Progenitor cell of endocrine pancreas (in vitro differentiated cells): ENCODE measurements at regions not wholly inside any gene's neighbourhood (a gene's known extent, or its start where the extent isn't known, plus 50 kb on each side); places are given as distances from the start of the nearest gene placed in this dataset.
A peak's percentile ranks its signal among the peaks of the same experiment; 100 is the strongest.

ENCODE experiments used
- DNase-seq: peaks from one replicate; pipeline ENCODE4 v3.0.0; 2021; ENCODE audit warnings: low spot score; ENCODE audit not compliant: unreplicated experiment
- H3K27ac Mint-ChIP-seq: 2 replicates; pipeline ENCODE4 v1.8.0; 2021; ENCODE audit warnings: mild to moderate bottlenecking, moderate library complexity, mixed read lengths
- H3K27me3 Mint-ChIP-seq: 2 replicates; pipeline ENCODE4 v1.8.0; 2021; ENCODE audit warnings: mixed read lengths
- H3K36me3 Mint-ChIP-seq: 2 replicates; pipeline ENCODE4 v1.8.0; 2022; ENCODE audit warnings: mixed read lengths; ENCODE audit not compliant: insufficient read depth
- H3K4me1 Mint-ChIP-seq: 2 replicates; pipeline ENCODE4 v1.8.0; 2021; ENCODE audit warnings: low read depth, mixed read lengths
- H3K4me3 Mint-ChIP-seq: 2 replicates; pipeline ENCODE4 v1.8.0; 2021; ENCODE audit warnings: low read depth, mild to moderate bottlenecking, moderate library complexity, mixed read lengths
- H3K9me3 Mint-ChIP-seq: 2 replicates; pipeline ENCODE4 v1.8.0; 2021; ENCODE audit warnings: low read depth, mixed read lengths
- CTCF ChIP-seq: fragments of 200-600 bp; sonication (generic); IDR thresholded peaks from one replicate; pipeline ENCODE4 v1.5.0; 2021; ENCODE audit warnings: antibody characterized with exemption, mild to moderate bottlenecking; ENCODE audit not compliant: unreplicated experiment

GRCh38 chr10:81073155-81073554 is 535.5 kb downstream of the SH2D4B start:
- no peak overlapping the region for H3K4me3 Mint-ChIP-seq
- no peaks in the 10 kb centered on the region for H3K27me3 Mint-ChIP-seq
- no peaks in the 10 kb centered on the region for H3K36me3 Mint-ChIP-seq
- no peaks in the 10 kb centered on the region for H3K4me1 Mint-ChIP-seq
- TF ChIP-seq CTCF = no peak
- peaks cover 8% of the 10 kb centered on the region for H3K9me3 Mint-ChIP-seq
- DNase-seq = no peak
- H3K27ac Mint-ChIP-seq = no peak overlapping the region

- H3K27ac Mint-ChIP-seq = no peak overlapping the region
- no peak for DNase-seq
Measured at GRCh38 chr10:81081887-81082620, 544.4 kb downstream of the SH2D4B start.

DNA sequence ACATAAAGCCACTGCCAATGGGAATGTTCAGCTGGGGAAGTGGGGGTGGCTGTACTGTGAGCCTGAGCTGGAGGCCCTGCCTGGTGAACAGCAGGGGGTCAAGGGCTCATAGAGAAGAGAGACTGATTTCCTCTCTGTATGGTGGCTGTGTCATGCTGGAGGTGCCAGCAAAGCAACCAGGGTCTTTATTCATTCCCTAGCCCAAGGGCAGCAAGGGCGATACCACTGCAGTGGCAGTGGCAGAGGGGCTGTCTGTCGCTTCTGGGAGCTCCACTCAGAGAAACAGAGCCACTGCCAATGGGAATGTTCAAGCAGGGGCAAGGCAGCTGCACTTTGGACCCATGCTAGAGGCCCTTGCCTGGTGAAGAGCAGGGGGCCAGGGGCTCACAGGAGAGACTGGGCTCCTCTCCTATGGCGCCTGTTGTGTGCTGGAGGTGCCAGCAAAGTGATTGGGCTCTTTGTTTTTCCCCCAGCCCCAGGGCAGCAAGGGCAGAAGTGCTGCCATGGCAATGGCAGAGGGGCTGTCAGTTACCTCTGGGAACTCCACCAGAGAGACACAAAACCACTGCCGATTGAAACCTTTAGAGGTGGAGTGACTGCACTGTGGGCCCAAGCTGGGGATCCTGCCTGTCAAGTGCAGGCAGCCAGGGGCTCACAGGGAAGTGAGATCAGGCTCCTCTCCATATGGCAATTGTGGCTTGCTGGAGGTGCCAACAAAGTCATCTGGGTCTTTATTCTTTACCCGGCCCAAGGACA is 545.1 kb downstream of the SH2D4B start:
- Mint-ChIP-seq H3K4me1 (no peaks in the 10 kb centered on the region), H3K27ac (no peak overlapping the region), H3K36me3 (no peaks in the 10 kb centered on the region), H3K9me3 (peaks cover 31% of the 10 kb centered on the region), H3K27me3 (no peaks in the 10 kb centered on the region), H3K4me3 (no peak overlapping the region)
- DNase-seq = no peak
- no peak for TF ChIP-seq CTCF

More at GRCh38 chr10:81081887-81082620, 544.4 kb downstream of the SH2D4B start:
- peak; percentile 29 for TF ChIP-seq CTCF
- H3K4me3 Mint-ChIP-seq = no peak overlapping the region
- H3K4me1 Mint-ChIP-seq = no peaks in the 10 kb centered on the region
- H3K36me3 Mint-ChIP-seq = no peaks in the 10 kb centered on the region
- no peaks in the 10 kb centered on the region for H3K27me3 Mint-ChIP-seq
- peaks cover 30% of the 10 kb centered on the region for H3K9me3 Mint-ChIP-seq

GRCh38 chr10:81093056-81093455 is 555.4 kb downstream of the SH2D4B start:
- peaks cover 9% of the 10 kb centered on the region for H3K9me3 Mint-ChIP-seq
- H3K27me3 Mint-ChIP-seq = no peaks in the 10 kb centered on the region
- no peak overlapping the region for H3K4me3 Mint-ChIP-seq
- H3K27ac Mint-ChIP-seq = no peak overlapping the region
- H3K36me3 Mint-ChIP-seq = no peaks in the 10 kb centered on the region
- H3K4me1 Mint-ChIP-seq = no peaks in the 10 kb centered on the region
- no peak for DNase-seq
- TF ChIP-seq CTCF = no peak

- H3K9me3 Mint-ChIP-seq = peaks cover 8% of the 10 kb centered on the region
- H3K4me3 Mint-ChIP-seq = no peak overlapping the region
- no peaks in the 10 kb centered on the region for H3K36me3 Mint-ChIP-seq
- no peaks in the 10 kb centered on the region for H3K27me3 Mint-ChIP-seq
- TF ChIP-seq CTCF = no peak
- H3K4me1 Mint-ChIP-seq = no peaks in the 10 kb centered on the region
- H3K27ac Mint-ChIP-seq = no peak overlapping the region
- DNase-seq = no peak
Measured at GRCh38 chr10:81095238-81095637, 557.5 kb downstream of the SH2D4B start.
